ENCODE measurements at regions not wholly inside any gene's neighbourhood (a gene's known extent, or its start where the extent isn't known, plus 50 kb on each side); places are given as distances from the start of the nearest gene placed in this dataset.

- no peak for DNase-seq (ENCODE audit: low spot score)
Measured at GRCh38 chr5:67311701-67312100, 115.1 kb upstream of the CD180 start.

DNA sequence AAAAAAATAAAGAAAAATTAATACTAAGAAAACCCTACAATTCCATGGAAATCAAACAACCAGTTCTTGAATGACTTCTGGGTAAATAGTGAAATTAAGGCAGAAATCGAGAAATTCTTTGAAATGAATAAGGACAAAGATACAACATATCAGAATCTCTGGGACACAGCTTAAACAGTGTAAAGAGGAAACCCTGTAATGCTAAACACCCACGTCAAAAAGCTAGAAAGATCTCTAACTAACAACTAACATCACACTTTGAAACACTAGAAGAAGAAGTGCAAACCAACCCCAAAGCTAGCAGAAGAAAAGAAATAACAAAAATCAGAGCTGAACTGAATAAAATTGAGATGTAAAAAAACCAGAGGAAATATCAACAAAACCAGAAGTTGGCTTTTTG, 114.6 kb upstream of the CD180 start:
- no peak for DNase-seq (ENCODE audit: low spot score)

- no peak for DNase-seq (ENCODE audit: low spot score)
Measured at GRCh38 chr5:67310740-67311139, 114.1 kb upstream of the CD180 start.

DNA sequence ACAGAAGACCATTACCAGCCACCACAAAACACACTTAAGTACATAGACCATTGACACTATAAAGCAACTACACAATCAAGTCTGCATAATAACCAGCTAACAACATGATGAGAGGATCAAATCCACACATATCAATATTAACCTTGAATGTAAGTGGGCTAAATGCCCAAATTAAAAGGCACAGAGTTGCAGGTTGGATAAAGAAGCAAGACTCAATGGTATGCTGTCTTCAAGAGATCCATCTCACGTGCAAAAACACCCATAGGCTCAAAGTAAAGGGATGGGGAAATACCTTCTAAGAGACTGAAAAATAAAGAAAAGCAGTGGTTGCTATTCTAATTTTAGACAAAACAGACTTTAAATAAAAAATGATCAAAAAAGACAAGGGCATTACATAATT, 113.6 kb upstream of the CD180 start:
- DNase-seq (ENCODE audit: low spot score) = no peak

DNA sequence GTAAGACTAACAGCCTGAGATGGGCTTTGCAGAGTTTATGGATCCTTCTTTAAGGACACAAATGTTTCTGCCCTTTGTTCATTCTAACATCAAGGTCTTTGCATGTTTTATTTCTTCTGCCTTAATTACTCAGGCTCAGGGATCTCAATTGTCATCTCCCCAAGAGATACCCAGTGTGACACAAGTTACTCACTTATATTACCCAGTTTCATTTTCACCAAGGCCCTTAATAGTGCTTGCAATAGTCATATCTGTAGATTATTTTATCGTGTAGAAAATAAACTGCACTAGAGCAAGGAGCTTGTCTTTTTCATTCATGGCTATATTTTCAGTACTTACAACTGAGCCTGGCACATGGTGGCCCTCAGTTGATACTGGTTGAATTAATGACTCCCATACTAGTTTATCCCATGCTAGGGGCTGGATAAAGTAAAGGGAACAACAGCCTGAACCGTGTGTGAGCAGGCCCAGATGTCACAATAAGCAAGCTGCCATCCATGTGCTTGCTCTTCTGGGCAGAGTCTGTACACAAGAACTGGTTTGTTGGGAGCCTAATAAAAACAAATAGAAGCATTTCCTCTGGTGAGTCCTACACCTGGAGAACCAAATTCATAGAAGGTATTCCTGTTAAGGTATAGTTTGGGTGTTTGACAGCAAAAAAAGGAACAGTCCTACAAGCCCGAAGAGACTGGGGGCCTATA, 112.5 kb upstream of the CD180 start:
- DNase-seq (ENCODE audit: low spot score) = no peak

- DNase-seq (ENCODE audit: low spot score) = no peak
Measured at GRCh38 chr5:67306965-67307607, 110.5 kb upstream of the CD180 start.

- DNase-seq (ENCODE audit: low spot score) = no peak
Measured at GRCh38 chr5:67305913-67306710, 109.5 kb upstream of the CD180 start.

DNA sequence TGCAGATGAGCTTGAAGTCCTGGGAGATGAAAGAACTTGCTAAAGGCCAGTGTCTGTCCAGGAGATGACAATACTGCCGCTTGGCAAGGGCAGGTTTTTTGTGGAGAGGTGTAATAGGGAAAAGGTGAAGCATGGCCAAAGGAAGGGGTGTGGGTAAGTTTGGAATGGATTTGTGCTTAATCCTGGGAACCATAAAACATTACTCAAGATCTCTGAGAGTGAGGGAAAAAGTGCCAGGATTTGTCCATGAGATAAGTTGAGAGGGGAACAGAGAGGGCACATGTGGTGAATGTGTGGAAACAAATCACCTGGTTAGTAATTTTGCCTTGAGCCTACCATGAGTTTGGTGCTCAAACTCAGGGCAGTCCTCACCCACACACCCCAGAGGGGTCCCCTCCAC, 108.8 kb upstream of the CD180 start:
- no peak for DNase-seq (ENCODE audit: low spot score)

GRCh38 chr5:67303356-67303755, 106.8 kb upstream of the CD180 start:
- no peak for DNase-seq (ENCODE audit: low spot score)

- DNase-seq (ENCODE audit: low spot score) = no peak
Measured at GRCh38 chr5:67301285-67301903, 104.8 kb upstream of the CD180 start.

DNA sequence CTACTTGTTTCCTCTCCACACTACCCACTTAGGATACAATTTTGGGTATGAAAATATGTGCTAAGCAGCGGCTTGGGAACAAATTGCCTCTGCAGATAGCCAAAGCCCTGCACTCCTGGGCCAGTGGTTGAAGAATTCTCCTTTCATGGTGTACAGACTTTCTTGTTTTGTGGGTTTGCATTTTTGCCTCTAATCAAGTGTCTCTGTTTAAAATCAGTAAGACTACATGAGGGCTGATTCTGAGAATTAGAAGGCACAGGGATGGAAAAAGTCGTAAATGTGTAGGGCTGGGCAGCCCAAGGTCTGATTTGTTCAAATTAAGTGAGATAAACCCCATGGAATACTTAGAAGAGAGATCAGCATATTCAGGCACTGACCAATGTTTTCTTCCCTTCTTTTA, 103.7 kb upstream of the CD180 start:
- DNase-seq (ENCODE audit: low spot score) = no peak

DNA sequence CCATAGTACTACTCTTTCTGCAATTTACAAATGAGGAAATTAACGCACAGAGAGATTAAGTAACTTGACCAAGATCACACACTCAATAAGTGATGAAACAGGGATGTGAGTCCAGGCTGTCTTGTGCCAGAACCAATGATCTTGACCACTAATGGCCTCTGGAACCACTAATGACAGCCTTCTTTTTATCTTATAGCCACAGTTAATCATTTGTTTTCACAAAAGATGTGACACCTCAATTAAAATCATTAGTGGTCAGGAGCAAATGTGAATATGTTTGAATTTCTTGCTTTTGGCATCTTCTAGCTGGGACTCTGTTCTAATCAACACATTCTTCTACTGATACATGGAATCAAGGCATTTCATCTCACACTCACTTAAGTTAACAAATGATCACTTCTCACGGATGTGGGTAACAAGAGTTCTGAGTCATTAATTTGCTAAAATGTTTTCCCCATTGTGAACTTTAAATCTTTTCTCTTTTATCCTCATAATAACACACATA, 102.7 kb upstream of the CD180 start:
- no peak for DNase-seq (ENCODE audit: low spot score)

- no peak for DNase-seq (ENCODE audit: low spot score)
Measured at GRCh38 chr5:67297802-67298532, 101.4 kb upstream of the CD180 start.

GRCh38 chr5:67297376-67297775, 100.8 kb upstream of the CD180 start:
- no peak for DNase-seq (ENCODE audit: low spot score)

DNA sequence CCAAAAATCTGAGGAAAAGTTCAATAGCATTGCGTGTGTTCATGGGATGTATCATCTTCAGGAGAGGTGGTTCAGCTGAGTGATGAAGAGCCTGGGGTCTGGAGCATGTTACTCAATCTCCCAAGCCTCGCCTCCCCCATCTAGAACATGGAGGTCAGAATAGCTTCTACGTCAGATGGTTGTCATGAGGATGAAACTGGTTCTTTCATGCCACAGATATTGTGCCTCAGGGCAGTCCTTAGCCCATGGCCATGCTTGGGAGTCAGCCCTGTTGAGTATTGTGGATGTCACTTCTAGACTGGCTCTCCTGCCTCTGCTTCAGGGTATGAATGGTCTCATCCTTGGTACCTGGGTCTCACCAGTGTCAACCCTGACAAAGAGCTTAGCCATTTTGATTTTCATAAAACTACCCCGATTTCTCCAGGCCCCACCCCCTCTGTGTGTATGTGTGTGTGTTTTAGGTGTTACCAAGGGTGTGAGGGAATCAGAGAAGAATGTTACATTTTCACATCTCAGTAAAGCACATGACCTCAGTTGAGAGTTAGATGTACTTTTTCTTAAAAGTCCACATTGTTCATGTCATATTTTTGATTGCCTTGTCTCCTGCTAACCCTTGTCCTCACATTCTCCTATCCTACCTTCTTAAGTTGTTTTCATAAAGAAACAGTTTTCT, 97.8 kb upstream of the CD180 start:
- DNase-seq (ENCODE audit: low spot score) = no peak

DNA sequence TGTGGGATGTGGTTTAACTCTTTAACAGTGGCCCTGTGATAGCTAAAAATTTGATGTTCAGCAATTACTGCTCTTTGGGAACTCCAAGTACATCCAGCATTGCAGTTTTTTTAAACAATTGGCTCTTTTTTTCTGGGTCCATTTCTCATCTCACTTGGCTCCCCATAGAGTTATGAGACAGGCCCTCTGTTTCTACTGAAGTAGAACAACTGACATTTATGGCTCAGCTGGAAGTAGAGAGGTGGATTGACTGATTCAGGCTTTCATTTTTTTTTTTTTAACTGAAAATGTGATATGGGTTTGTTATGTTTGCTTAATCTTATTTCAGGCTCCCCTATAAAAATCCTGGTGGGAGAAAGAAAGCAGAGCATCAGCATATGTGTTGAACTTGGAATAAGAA, 96.6 kb upstream of the CD180 start:
- no peak for DNase-seq (ENCODE audit: low spot score)

GRCh38 chr5:67292201-67292940, 95.8 kb upstream of the CD180 start:
- no peak for DNase-seq (ENCODE audit: low spot score)

- DNase-seq (ENCODE audit: low spot score) = no peak
Measured at GRCh38 chr5:67291671-67292070, 95.1 kb upstream of the CD180 start.

DNA sequence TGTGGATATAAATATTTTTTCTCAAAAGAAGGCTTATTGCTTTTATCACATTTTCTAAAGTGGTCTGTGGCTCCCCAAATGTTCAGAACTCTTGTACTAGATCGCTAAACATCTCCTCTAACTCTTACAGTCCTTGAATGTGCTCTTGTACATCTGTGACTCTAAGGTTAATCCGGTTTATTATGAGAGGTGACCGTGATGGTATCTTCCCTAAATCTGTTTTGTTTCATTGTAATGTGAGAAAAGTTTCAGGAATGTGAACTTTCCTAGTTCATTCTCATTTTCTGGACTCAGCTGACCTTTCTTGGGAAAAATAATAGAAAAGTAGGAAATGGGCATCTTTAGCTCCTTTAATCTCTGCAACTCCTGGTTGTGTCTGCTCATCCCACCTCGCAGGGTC, 94.5 kb upstream of the CD180 start:
- DNase-seq (ENCODE audit: low spot score) = no peak

DNA sequence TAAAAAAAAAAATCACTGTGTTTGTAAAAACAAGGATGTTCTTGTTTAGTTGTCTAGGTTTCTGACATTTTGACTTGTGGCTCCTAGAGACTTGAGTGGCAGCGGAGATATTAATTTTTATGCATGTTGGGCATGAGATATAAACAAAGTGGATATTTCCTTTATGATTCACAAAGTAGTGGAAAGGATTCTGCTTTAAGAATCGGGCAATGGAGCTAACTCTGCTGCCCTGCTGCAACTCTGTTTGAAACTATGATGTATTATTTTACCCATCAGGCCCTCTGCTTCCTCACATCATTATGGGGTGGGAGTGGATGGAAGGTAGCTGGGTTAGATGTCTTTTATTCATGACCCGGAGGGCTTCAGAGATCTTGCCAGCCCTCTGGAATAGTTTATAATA, 94.1 kb upstream of the CD180 start:
- DNase-seq (ENCODE audit: low spot score) = no peak
